DND-41 (cell line): ENCODE measurements at regions not wholly inside any gene's neighbourhood (a gene's known extent, or its start where the extent isn't known, plus 50 kb on each side); places are given as distances from the start of the nearest gene placed in this dataset.

Experiments used
- ATAC-seq: fragments of 200-7000 bp; cut with Tn5 transposase; 3 replicates; pipeline ENCODE4 v1.9.1; 2021; ENCODE audit warnings: low read depth; ENCODE audit not compliant: insufficient read depth
- DNase-seq: peaks from one replicate; pipeline ENCODE4 v3.0.0-alpha.2; 2020
- H2AFZ ChIP-seq: 2 replicates; pipeline ENCODE4 v1.6.0; 2012; ENCODE audit warnings: low read depth, low read length
- H3K27ac ChIP-seq: 2 replicates; pipeline ENCODE4 v1.5.1; 2012; ENCODE audit warnings: low read length, inconsistent platforms
- H3K27me3 ChIP-seq: fragments of 200-600 bp; sonication (generic); 2 replicates; pipeline ENCODE4 v1.6.0; 2012; ENCODE audit warnings: low read length, mild to moderate bottlenecking, inconsistent platforms; ENCODE audit not compliant: insufficient read depth, poor library complexity
- H3K36me3 ChIP-seq: 2 replicates; pipeline ENCODE4 v1.5.1; 2012; ENCODE audit warnings: low read length, inconsistent platforms; ENCODE audit not compliant: insufficient read depth
- H3K4me1 ChIP-seq: 2 replicates; pipeline ENCODE4 v1.5.1; 2012; ENCODE audit warnings: mild to moderate bottlenecking, low read length; ENCODE audit not compliant: insufficient read depth
- H3K4me2 ChIP-seq: 2 replicates; pipeline ENCODE4 v1.6.0; 2012; ENCODE audit warnings: mild to moderate bottlenecking, moderate library complexity, low read length, inconsistent platforms; ENCODE audit not compliant: insufficient read depth
- H3K4me3 ChIP-seq, 2 experiments: fragments of 200-600 bp in 1 of 2; shearing (Covaris generic) in 1 of 2; 2 replicates each; pipeline ENCODE4 v1.5.1; 2012 to 2016; ENCODE audit warnings: inconsistent platforms in 2 of 2, low read length in 2 of 2, mild to moderate bottlenecking in 2 of 2, low read depth in 1 of 2, moderate library complexity in 1 of 2
- H3K79me2 ChIP-seq: 2 replicates; pipeline ENCODE4 v1.6.0; 2012; ENCODE audit warnings: low read length, inconsistent platforms; ENCODE audit not compliant: insufficient read depth
- H3K9ac ChIP-seq: 2 replicates; pipeline ENCODE4 v1.6.0; 2012; ENCODE audit warnings: low read depth, mild to moderate bottlenecking, inconsistent platforms, low read length, moderate library complexity
- H3K9me3 ChIP-seq: 2 replicates; pipeline ENCODE4 v1.5.1; 2012; ENCODE audit warnings: low read length, moderate library complexity, mild to moderate bottlenecking, inconsistent platforms; ENCODE audit not compliant: insufficient read depth, severe bottlenecking
- H4K20me1 ChIP-seq: 2 replicates; pipeline ENCODE4 v1.6.0; 2012; ENCODE audit warnings: low read length; ENCODE audit not compliant: insufficient read depth
- CTCF ChIP-seq: IDR thresholded peaks from 2 replicates; pipeline ENCODE4 v1.5.1; 2012; ENCODE audit warnings: borderline replicate concordance, low read length, moderate library complexity, mild to moderate bottlenecking; ENCODE audit not compliant: poor library complexity, severe bottlenecking; ENCODE audit errors: extremely low read depth
- EZH2 ChIP-seq: IDR thresholded peaks from 3 replicates; pipeline ENCODE4 v1.6.1; 2012; ENCODE audit warnings: borderline replicate concordance, low read depth, mild to moderate bottlenecking, moderate library complexity, low read length, inconsistent platforms; ENCODE audit not compliant: severe bottlenecking

- Histone ChIP-seq H3K79me2 (no peaks in the 10 kb centered on the region), H3K9me3 (no peaks in the 10 kb centered on the region), H3K4me1 (peaks cover 21% of the 10 kb centered on the region), H2AFZ (no peak overlapping the region), H3K36me3 (no peaks in the 10 kb centered on the region), H3K9ac (no peak overlapping the region), H3K27ac (no peak overlapping the region), H3K27me3 (no peaks in the 10 kb centered on the region), H3K4me3 (no peak overlapping the region), H4K20me1 (no peaks in the 10 kb centered on the region), H3K4me2 (no peak overlapping the region)
- TF ChIP-seq CTCF (no peak), EZH2 (no peak)
- no peak for DNase-seq
- ATAC-seq: no peak
Measured at GRCh38 chr13:73278186-73278585, 219.4 kb downstream of the KLF5 start.

GRCh38 chr13:73275163-73275562, 216.4 kb downstream of the KLF5 start:
- no peak overlapping the region for H3K4me3 ChIP-seq
- peak; percentile 96 for ATAC-seq
- H2AFZ ChIP-seq: no peak overlapping the region
- H3K4me2 ChIP-seq: no peak overlapping the region
- H3K27ac ChIP-seq: no peak overlapping the region
- no peaks in the 10 kb centered on the region for H3K27me3 ChIP-seq
- TF ChIP-seq CTCF (peak; percentile 42), EZH2 (no peak)
- no peaks in the 10 kb centered on the region for H4K20me1 ChIP-seq
- no peaks in the 10 kb centered on the region for H3K36me3 ChIP-seq
- peak; percentile 43 for DNase-seq
- no peaks in the 10 kb centered on the region for H3K9me3 ChIP-seq
- peaks cover 21% of the 10 kb centered on the region for H3K4me1 ChIP-seq
- H3K9ac ChIP-seq: no peak overlapping the region
- H3K79me2 ChIP-seq: no peaks in the 10 kb centered on the region

GRCh38 chr13:73274147-73274546, 215.3 kb downstream of the KLF5 start:
- Histone ChIP-seq H3K4me3 (no peak overlapping the region), H3K27me3 (no peaks in the 10 kb centered on the region), H3K36me3 (no peaks in the 10 kb centered on the region), H3K79me2 (no peaks in the 10 kb centered on the region), H4K20me1 (no peaks in the 10 kb centered on the region), H3K4me2 (no peak overlapping the region), H3K4me1 (peaks cover 21% of the 10 kb centered on the region), H3K27ac (no peak overlapping the region), H2AFZ (no peak overlapping the region), H3K9ac (no peak overlapping the region), H3K9me3 (peaks cover 6% of the 10 kb centered on the region)
- DNase-seq (no peak), ATAC-seq (no peak)
- TF ChIP-seq EZH2 (no peak), CTCF (no peak)

- H3K4me1 ChIP-seq: peaks cover 21% of the 10 kb centered on the region
- DNase-seq (no peak), ATAC-seq (no peak)
- no peaks in the 10 kb centered on the region for H4K20me1 ChIP-seq
- no peak overlapping the region for H3K4me2 ChIP-seq
- no peak overlapping the region for H2AFZ ChIP-seq
- no peaks in the 10 kb centered on the region for H3K36me3 ChIP-seq
- no peaks in the 10 kb centered on the region for H3K79me2 ChIP-seq
- TF ChIP-seq CTCF (no peak), EZH2 (no peak)
- H3K9ac ChIP-seq: no peak overlapping the region
- H3K27ac ChIP-seq: no peak overlapping the region
- no peaks in the 10 kb centered on the region for H3K27me3 ChIP-seq
- peaks cover 6% of the 10 kb centered on the region for H3K9me3 ChIP-seq
- H3K4me3 ChIP-seq: no peak overlapping the region
Measured at GRCh38 chr13:73273745-73274144, 214.9 kb downstream of the KLF5 start.
